K562 (cell line): ENCODE measurements at regions not wholly inside any gene's neighbourhood (a gene's known extent, or its start where the extent isn't known, plus 50 kb on each side); places are given as distances from the start of the nearest gene placed in this dataset.

Experiments used
- ATAC-seq: fragments of 200-7000 bp; cut with Tn5 transposase; 3 replicates; pipeline ENCODE4 v1.9.1; 2020; ENCODE audit warnings: moderate library complexity
- BruUV-seq: library from RNA; stranded (reverse); fragments of 400-500 nt; replicated peaks from 2 replicates; lab custom pipeline; 2021; lab: Mats Ljungman, UMichigan
- CTCF ChIA-PET: fragments of 300-600 bp; formaldehyde crosslinking; extraction: SDS; loops from one replicate; lab custom pipeline; 2021; ENCODE audit warnings: low intra/inter-chr PET ratio; lab: Yijun Ruan, JAX
- POLR2A ChIA-PET: fragments of 300-600, 350-650 bp; sonication (Branson Sonifier 250); formaldehyde crosslinking; extraction: SDS; loops from one replicate; lab custom pipeline; 2021; ENCODE audit warnings: antibody characterized with exemption, inconsistent platforms; lab: Yijun Ruan, JAX
- DNase-seq, 4 experiments: peaks; one replicate each; pipeline versions ENCODE4 v3.0.0 to v3.0.0-alpha.2; 2011 to 2018; ENCODE audit warnings: low spot score in 3 of 4, mixed read lengths in 3 of 4; ENCODE audit errors: extremely low read depth in 1 of 4
- FAIRE-seq: peaks from 2 replicates; lab custom pipeline; 2011; peaks lifted over from hg19 to GRCh38; lab: Jason Lieb, UNC
- H2AFZ ChIP-seq: 2 replicates; pipeline ENCODE4 v1.6.0; 2011; ENCODE audit warnings: low read depth, low read length, control low read depth, inconsistent platforms
- H3K27ac ChIP-seq: fragments of 200-600 bp; 3 replicates; pipeline ENCODE4 v1.8.0; 2011; ENCODE audit warnings: low read depth, mild to moderate bottlenecking, control low read depth, inconsistent platforms, low read length, moderate library complexity, mixed read lengths; ENCODE audit errors: extremely low read depth
- H3K27me3 ChIP-seq, 2 experiments: fragments of 300-600 bp in 1 of 2; 2 replicates in 1 of 2; 3 replicates in 1 of 2; pipeline versions ENCODE4 v1.6.0 to v1.8.0; 2011; ENCODE audit warnings: inconsistent platforms in 2 of 2, low read length in 2 of 2, mild to moderate bottlenecking in 1 of 2, mixed read lengths in 1 of 2, moderate library complexity in 1 of 2; ENCODE audit not compliant: control insufficient read depth in 2 of 2, insufficient read depth in 2 of 2
- H3K36me3 ChIP-seq: fragments of 300-600 bp; 3 replicates; pipeline ENCODE4 v1.8.0; 2011; ENCODE audit warnings: mild to moderate bottlenecking, low read length, inconsistent platforms; ENCODE audit not compliant: control insufficient read depth, insufficient read depth
- H3K4me1 ChIP-seq, 2 experiments: fragments of 200-600 bp in 1 of 2; replicated peaks in 1 of 2; 2 replicates in 1 of 2; 3 replicates in 1 of 2; pipeline versions ENCODE4 v1.5.1 to v1.8.0; 2011; ENCODE audit warnings: inconsistent platforms in 2 of 2, low read length in 2 of 2, mild to moderate bottlenecking in 1 of 2, mixed read lengths in 1 of 2, moderate library complexity in 1 of 2; ENCODE audit not compliant: control insufficient read depth in 2 of 2, insufficient read depth in 2 of 2
- H3K4me2 ChIP-seq: 2 replicates; pipeline ENCODE4 v1.6.1; 2011; ENCODE audit warnings: low read length, control low read depth, inconsistent platforms, mixed read lengths; ENCODE audit not compliant: insufficient read depth
- H3K4me3 ChIP-seq: fragments of 200-600 bp; sonication (generic), shearing (Covaris generic); 2 replicates; pipeline ENCODE4 v1.5.1; 2016; ENCODE audit warnings: control low read depth, inconsistent platforms
- H3K79me2 ChIP-seq: fragments of 200-600 bp; 3 replicates; pipeline ENCODE4 v1.8.0; 2011; ENCODE audit warnings: low read length, inconsistent platforms; ENCODE audit not compliant: control insufficient read depth, insufficient read depth
- H3K9ac ChIP-seq, 2 experiments: 2 replicates each; pipeline versions ENCODE4 v1.6.0 to v1.6.1; 2011; ENCODE audit warnings: low read depth in 2 of 2, low read length in 2 of 2, control low read depth in 1 of 2, inconsistent platforms in 1 of 2, mild to moderate bottlenecking in 1 of 2, mixed read lengths in 1 of 2; ENCODE audit not compliant: insufficient read depth in 1 of 2
- H3K9me1 ChIP-seq: one replicate; pipeline ENCODE4 v1.6.0; 2011; ENCODE audit warnings: inconsistent platforms, mild to moderate bottlenecking, low read length, moderate library complexity; ENCODE audit not compliant: control insufficient read depth, insufficient read depth
- H3K9me3 ChIP-seq: replicated peaks from 2 replicates; pipeline ENCODE4 v1.5.1; 2011; ENCODE audit warnings: low read depth, low read length, inconsistent platforms; ENCODE audit not compliant: control insufficient read depth, insufficient read depth
- H4K20me1 ChIP-seq: replicated peaks from 2 replicates; pipeline ENCODE4 v1.6.1; 2011; ENCODE audit warnings: low read length, inconsistent platforms, mixed read lengths; ENCODE audit not compliant: control insufficient read depth, insufficient read depth
- AFF4 ChIP-seq: sonication (generic); formaldehyde crosslinking; IDR thresholded peaks from 2 replicates; pipeline ENCODE4 v1.8.0; 2023; ENCODE audit warnings: mild to moderate bottlenecking, missing genetic modification reagents
- CC2D1A ChIP-seq: fragments of 450-650 bp; IDR thresholded peaks from 2 replicates; pipeline ENCODE4 v1.6.1; 2017; ENCODE audit warnings: mild to moderate bottlenecking
- ETV5 ChIP-seq: sonication (generic); formaldehyde crosslinking; IDR thresholded peaks from 2 replicates; pipeline ENCODE4 v1.4.0; 2020; ENCODE audit warnings: low read depth, mild to moderate bottlenecking, missing genetic modification reagents
- HDAC8 ChIP-seq: fragments of 450-650 bp; IDR thresholded peaks from 2 replicates; pipeline ENCODE4 v1.6.1; 2016; ENCODE audit warnings: mild to moderate bottlenecking, missing genetic modification characterization, moderate library complexity, missing compliant biosample characterization
- JUNB ChIP-seq: fragments of 450-650 bp; formaldehyde crosslinking; conservative IDR thresholded peaks from 2 replicates; pipeline ENCODE4 v1.4.0; 2020; ENCODE audit warnings: mild to moderate bottlenecking
- RAD21 ChIP-seq, 2 experiments: fragments of 250-450 bp in 1 of 2; fragments of 450-650 bp in 1 of 2; sonication (Bioruptor Pico) in 1 of 2; formaldehyde crosslinking in 1 of 2; IDR thresholded peaks in 1 of 2; conservative IDR thresholded peaks in 1 of 2; 2 replicates each; pipeline versions ENCODE4 v1.4.0 to v1.8.0; 2020 to 2022; ENCODE audit warnings: mild to moderate bottlenecking in 2 of 2, moderate library complexity in 1 of 2
- THAP7 ChIP-seq: fragments of 250-450 bp; sonication (Bioruptor Pico); IDR thresholded peaks from 2 replicates; pipeline ENCODE4 v1.5.0; 2021
- USF1 ChIP-seq: sonication (generic); formaldehyde crosslinking; IDR thresholded peaks from 2 replicates; pipeline ENCODE4 v1.9.0; 2022; ENCODE audit warnings: mild to moderate bottlenecking, missing genetic modification reagents
- ZBED1 ChIP-seq: IDR thresholded peaks from 2 replicates; pipeline ENCODE4 v1.6.1; 2014
- ZBTB1 ChIP-seq: sonication (generic); formaldehyde crosslinking; IDR thresholded peaks from 2 replicates; pipeline ENCODE4 v1.8.1; 2023; ENCODE audit warnings: missing genetic modification reagents, low read depth, mild to moderate bottlenecking, borderline replicate concordance
- ZBTB43 ChIP-seq: sonication (generic); formaldehyde crosslinking; IDR thresholded peaks from 2 replicates; pipeline ENCODE4 v1.8.0; 2023; ENCODE audit warnings: mild to moderate bottlenecking, missing genetic modification reagents
- ZNF175 ChIP-seq: fragments of 200-800 bp; sonication (Bioruptor generic); IDR thresholded peaks from 2 replicates; pipeline ENCODE4 v1.6.1; 2016; ENCODE audit warnings: low read depth, mild to moderate bottlenecking, missing genetic modification characterization, missing compliant biosample characterization
- ZNF644 ChIP-seq: fragments of 200-800 bp; sonication (Bioruptor generic); IDR thresholded peaks from 2 replicates; pipeline ENCODE4 v1.6.1; 2016; ENCODE audit warnings: low read depth, missing genetic modification characterization, missing compliant biosample characterization
- ZNF717 ChIP-seq: fragments of 250-450 bp; sonication (Bioruptor Pico); IDR thresholded peaks from 2 replicates; pipeline ENCODE4 v1.5.0; 2021
- WGBS: fragments of 100-300 bp; shearing (Covaris generic); methylation state at CpG from one replicate; pipeline ENCODE4 v1.1.6; 2016; ENCODE audit warnings: low coverage, mixed read lengths; ENCODE audit not compliant: insufficient coverage; ENCODE audit errors: missing lambda C conversion rate; 5-methylcytosine and 5-hydroxymethylcytosine counted together
- in situ Hi-C: fragments of 300-500 bp; cut with MboI; formaldehyde crosslinking; loops from 4 replicates; pipeline ENCODE4 v1.15.0; 2018; ENCODE audit warnings: inconsistent platforms, mixed read lengths
- intact Hi-C: fragments of 100-400 bp; cut with micrococcal nuclease; formaldehyde crosslinking; loops from 2 replicates; pipeline ENCODE4 v1.14.2; 2022

- TF ChIP-seq AFF4 (CRISPR knock-in tag) (no peak), HDAC8 (tag) (no peak), ZNF644 (tag) (no peak), ZNF175 (CRISPR knock-in tag) (no peak)
- TF ChIP-seq, all 486 proteins: peak for 0
These were observed 436.0 kb upstream of the CA10 start (continued) for GRCh38 chr17:52594516-52594915.

- intact Hi-C loops, result no loop called here
- ATAC-seq (no peak), DNase-seq (no peak), FAIRE-seq (no peak)
- ChIA-PET CTCF (no interaction called here), POLR2A (interaction anchor here (0.7 kb wide), 1 partner anchor 13 kb away, joined by 3 read pairs; no protein-coding TSS in a partner anchor)
- Histone ChIP-seq H3K4me3 (no peak overlapping the region), H3K9me1 (no peaks in the 10 kb centered on the region), H3K27ac (no peak overlapping the region), H3K4me1 (no peaks in the 10 kb centered on the region), H3K27me3 (no peaks in the 10 kb centered on the region), H3K36me3 (no peaks in the 10 kb centered on the region), H3K79me2 (no peaks in the 10 kb centered on the region), H3K4me2 (no peak overlapping the region), H3K9me3 (0 out of 2 replicates have a peak, but pooled peaks cover 5% of the 10 kb centered on the region), H3K9ac (no peak overlapping the region), H4K20me1 (no peaks in the 10 kb centered on the region), H2AFZ (no peak overlapping the region)
- in situ Hi-C loops, result no loop called here
- 0% methylated on average over 1 of the region's 1 CpG for WGBS
- no TSS peak for BruUV-seq
- TF ChIP-seq ZNF717 (no peak), THAP7 (CRISPR knock-in tag) (no peak), CC2D1A (no peak), ETV5 (CRISPR knock-in tag) (no peak), ZBTB43 (CRISPR knock-in tag) (no peak), USF1 (CRISPR knock-in tag) (no peak), JUNB (CRISPR knock-in tag) (no peak), ZBTB1 (no peak), RAD21 (CRISPR knock-in tag; conservative IDR thresholded peaks at IDR 0.05 in 1 of 2, IDR thresholded peaks at IDR 0.05 in 1 of 2) (no peak), ZBED1 (no peak)
These were observed 388.5 kb upstream of the CA10 start for GRCh38 chr17:52546990-52547389.
